Urinary bladder (tissue), 4 donors: ENCODE measurements at regions not wholly inside any gene's neighbourhood (a gene's known extent, or its start where the extent isn't known, plus 50 kb on each side); places are given as distances from the start of the nearest gene placed in this dataset. TPM values are rescaled to one million over a fixed set of nuclear protein-coding genes. Genes with fewer than 3 reads are reported as not detected.

Experiments
- DNase-seq: peaks from one replicate; pipeline ENCODE4 v3.0.0-alpha.2; 2015; ENCODE audit errors: extremely low spot score
- H3K27ac ChIP-seq: one replicate; pipeline ENCODE4 v1.5.1; 2013; ENCODE audit warnings: low read depth, mild to moderate bottlenecking, moderate library complexity
- H3K36me3 ChIP-seq: one replicate; pipeline ENCODE4 v1.6.1; 2013; ENCODE audit warnings: mild to moderate bottlenecking, moderate library complexity; ENCODE audit not compliant: insufficient read depth
- H3K4me1 ChIP-seq: one replicate; pipeline ENCODE4 v1.6.1; 2013; ENCODE audit warnings: mild to moderate bottlenecking, moderate library complexity; ENCODE audit not compliant: insufficient read depth
- H3K4me3 ChIP-seq: one replicate; pipeline ENCODE4 v1.5.1; 2013; ENCODE audit warnings: low read depth, low read length
- WGBS: extraction: QIAGEN DNeasy Blood & Tissue Kit; methylation state at CpG from one replicate; pipeline ENCODE4 v1.1.7; 2013; 5-methylcytosine and 5-hydroxymethylcytosine counted together
- small RNA-seq: library from RNA; depleted of rRNA; stranded (forward); fragments of <200 nt; gene quantifications from one replicate; pipeline ENCODE3, GENCODE V24; 2014
- donor health status: healthy with polysubstance abuse.
- donor health status: healthy.

- Histone ChIP-seq H3K4me3 (no peak overlapping the region), H3K4me1 (no peaks in the 10 kb centered on the region), H3K27ac (no peak overlapping the region), H3K36me3 (no peaks in the 10 kb centered on the region)
- 78% methylated on average over 7 of the region's 7 CpGs for WGBS
- DNase-seq = no peak
These were observed 469.3 kb downstream of the TBC1D22A start for GRCh38 chr22:47231759-47232158.

- 71% methylated on average over 5 of the region's 5 CpGs for WGBS
- H3K4me1 ChIP-seq = no peaks in the 10 kb centered on the region
- no peak overlapping the region for H3K27ac ChIP-seq
- no peak overlapping the region for H3K4me3 ChIP-seq
- DNase-seq = no peak
- no peaks in the 10 kb centered on the region for H3K36me3 ChIP-seq
These were observed 468.3 kb downstream of the TBC1D22A start for GRCh38 chr22:47230741-47231140.

GRCh38 chr22:47230251-47230650, 467.8 kb downstream of the TBC1D22A start:
- no peak overlapping the region for H3K4me3 ChIP-seq
- no peak overlapping the region for H3K27ac ChIP-seq
- DNase-seq = no peak
- no peaks in the 10 kb centered on the region for H3K36me3 ChIP-seq
- H3K4me1 ChIP-seq = no peaks in the 10 kb centered on the region
- 51% methylated on average over 7 of the region's 7 CpGs for WGBS

- 75% methylated on average over 3 of the region's 3 CpGs for WGBS
- no peak for DNase-seq
- Histone ChIP-seq H3K27ac (no peak overlapping the region), H3K4me1 (no peaks in the 10 kb centered on the region), H3K4me3 (no peak overlapping the region), H3K36me3 (no peaks in the 10 kb centered on the region)
These were observed 466.3 kb downstream of the TBC1D22A start for GRCh38 chr22:47228767-47229166.

- WGBS = 87% methylated on average over 15 of the region's 15 CpGs
- no peak for DNase-seq
- H3K36me3 ChIP-seq = no peaks in the 10 kb centered on the region
- no peak overlapping the region for H3K4me3 ChIP-seq
- H3K4me1 ChIP-seq = no peaks in the 10 kb centered on the region
- H3K27ac ChIP-seq = no peak overlapping the region
These were observed 463.6 kb downstream of the TBC1D22A start for GRCh38 chr22:47225931-47226633.

GRCh38 chr22:47225080-47225930, 462.9 kb downstream of the TBC1D22A start:
- H3K4me1 ChIP-seq = no peaks in the 10 kb centered on the region
- H3K36me3 ChIP-seq = no peaks in the 10 kb centered on the region
- H3K4me3 ChIP-seq = no peak overlapping the region
- no peak overlapping the region for H3K27ac ChIP-seq
- no peak for DNase-seq
- WGBS = 94% methylated on average over 11 of the region's 11 CpGs

Small RNA genes lying in the stretch of these regions (small RNA-seq; reads per million reads assigned to genes)
- gene MIR3201 = not detected
- gene MIR3667 = not detected
- not detected for gene MIR4535
